NB4 (cell line): ENCODE measurements at regions not wholly inside any gene's neighbourhood (a gene's known extent, or its start where the extent isn't known, plus 50 kb on each side); places are given as distances from the start of the nearest gene placed in this dataset.

Source experiments
- DNase-seq: peaks from one replicate; pipeline ENCODE4 v3.0.0; 2010; ENCODE audit warnings: low read depth
- H3K4me3 ChIP-seq: one replicate; pipeline ENCODE4 v1.5.1; 2011; ENCODE audit warnings: mild to moderate bottlenecking, low read depth, low read length, moderate library complexity
- MYC ChIP-seq: IDR thresholded peaks from 2 replicates; pipeline ENCODE4 v1.6.1; 2011; ENCODE audit warnings: low read depth, low read length
- POLR2A ChIP-seq: IDR thresholded peaks from 2 replicates; pipeline ENCODE4 v1.6.1; 2011; ENCODE audit warnings: mild to moderate bottlenecking; ENCODE audit not compliant: insufficient read length; ENCODE audit errors: extremely low read depth
- TF ChIP-seq, protein P1 (sequence below): IDR thresholded peaks from 2 replicates; pipeline ENCODE4 v1.6.1; 2011; ENCODE audit warnings: low read depth, low read length
- TF ChIP-seq, protein P2 (sequence below): IDR thresholded peaks from one replicate; pipeline ENCODE4 v1.5.1; 2012; ENCODE audit warnings: low read depth, low read length

DNA sequence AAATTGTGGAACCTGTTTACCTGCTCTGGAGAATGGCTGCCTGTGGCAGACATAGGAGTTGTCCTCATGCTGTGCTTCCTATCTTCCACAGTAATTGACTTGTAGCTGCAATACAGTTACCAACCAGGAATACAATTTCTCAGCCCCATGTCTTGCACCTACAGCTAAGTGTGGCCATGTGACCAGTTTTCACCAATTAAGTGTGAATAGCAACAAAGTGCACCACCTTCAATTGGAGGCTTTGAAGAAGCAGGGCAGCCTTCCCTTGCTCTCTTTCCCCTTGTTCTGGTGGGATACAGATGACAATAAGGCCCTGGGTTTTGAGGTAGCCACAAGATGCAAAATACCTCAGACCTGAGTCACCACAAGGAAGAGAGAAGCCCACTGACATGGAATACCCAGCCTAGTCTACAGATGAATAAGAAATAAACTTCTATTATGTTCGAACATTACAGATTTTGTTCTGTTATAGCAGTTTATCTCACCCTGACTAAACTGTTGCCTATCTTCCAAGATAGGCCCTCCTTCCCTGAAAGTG is 70.2 kb upstream of the S1PR1 start:
- no peak for DNase-seq
- TF ChIP-seq, protein P1, sequence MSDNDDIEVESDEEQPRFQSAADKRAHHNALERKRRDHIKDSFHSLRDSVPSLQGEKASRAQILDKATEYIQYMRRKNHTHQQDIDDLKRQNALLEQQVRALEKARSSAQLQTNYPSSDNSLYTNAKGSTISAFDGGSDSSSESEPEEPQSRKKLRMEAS: no peak
- TF ChIP-seq MYC: no peak
- no peak for TF ChIP-seq POLR2A
- TF ChIP-seq, protein P2, sequence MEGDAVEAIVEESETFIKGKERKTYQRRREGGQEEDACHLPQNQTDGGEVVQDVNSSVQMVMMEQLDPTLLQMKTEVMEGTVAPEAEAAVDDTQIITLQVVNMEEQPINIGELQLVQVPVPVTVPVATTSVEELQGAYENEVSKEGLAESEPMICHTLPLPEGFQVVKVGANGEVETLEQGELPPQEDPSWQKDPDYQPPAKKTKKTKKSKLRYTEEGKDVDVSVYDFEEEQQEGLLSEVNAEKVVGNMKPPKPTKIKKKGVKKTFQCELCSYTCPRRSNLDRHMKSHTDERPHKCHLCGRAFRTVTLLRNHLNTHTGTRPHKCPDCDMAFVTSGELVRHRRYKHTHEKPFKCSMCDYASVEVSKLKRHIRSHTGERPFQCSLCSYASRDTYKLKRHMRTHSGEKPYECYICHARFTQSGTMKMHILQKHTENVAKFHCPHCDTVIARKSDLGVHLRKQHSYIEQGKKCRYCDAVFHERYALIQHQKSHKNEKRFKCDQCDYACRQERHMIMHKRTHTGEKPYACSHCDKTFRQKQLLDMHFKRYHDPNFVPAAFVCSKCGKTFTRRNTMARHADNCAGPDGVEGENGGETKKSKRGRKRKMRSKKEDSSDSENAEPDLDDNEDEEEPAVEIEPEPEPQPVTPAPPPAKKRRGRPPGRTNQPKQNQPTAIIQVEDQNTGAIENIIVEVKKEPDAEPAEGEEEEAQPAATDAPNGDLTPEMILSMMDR: no peak
- no peak overlapping the region for H3K4me3 ChIP-seq

DNA sequence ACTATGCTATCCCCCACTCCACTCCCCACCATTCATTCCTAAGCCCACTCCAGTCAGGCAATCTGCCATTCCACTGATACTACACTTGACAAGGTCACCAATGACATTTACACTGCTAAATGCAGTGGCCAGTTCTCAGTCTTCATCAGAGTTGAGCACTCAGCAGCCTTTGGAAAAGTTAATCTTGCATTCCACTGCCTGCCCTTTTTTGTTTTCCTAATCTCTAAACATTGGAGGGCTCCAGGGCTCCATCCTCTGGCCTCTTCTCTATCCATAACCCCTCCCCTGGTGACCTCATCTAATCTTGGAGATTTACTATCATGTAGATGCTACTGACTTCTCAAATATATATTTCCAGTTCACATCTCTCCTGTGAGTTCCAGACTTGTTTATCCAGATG is 70.9 kb upstream of the S1PR1 start:
- TF ChIP-seq, protein P2: no peak
- TF ChIP-seq POLR2A (no peak), MYC (no peak)
- TF ChIP-seq, protein P1: no peak
- H3K4me3 ChIP-seq: no peak overlapping the region
- no peak for DNase-seq

DNA sequence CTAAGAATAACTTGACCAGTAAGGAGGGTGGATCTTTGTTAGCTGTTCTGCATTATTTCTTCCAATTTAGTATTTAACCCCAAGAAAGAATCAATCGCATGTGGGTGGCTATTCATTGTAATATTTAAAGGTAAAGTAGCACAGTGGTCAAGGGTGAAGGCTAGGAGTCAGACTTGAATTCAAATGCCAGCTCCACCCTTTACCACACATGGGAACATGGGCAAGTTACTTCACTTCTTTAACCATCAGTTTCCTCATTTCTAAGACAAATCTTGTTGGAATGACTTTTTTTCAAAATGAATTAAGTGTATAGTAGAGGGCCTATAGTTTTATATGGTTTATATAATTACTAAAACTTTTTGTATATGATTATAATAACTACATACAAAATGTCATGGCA is 71.3 kb upstream of the S1PR1 start:
- H3K4me3 ChIP-seq: no peak overlapping the region
- no peak for TF ChIP-seq MYC
- TF ChIP-seq, protein P2: no peak
- no peak for TF ChIP-seq POLR2A
- TF ChIP-seq, protein P1: no peak
- DNase-seq: no peak

DNA sequence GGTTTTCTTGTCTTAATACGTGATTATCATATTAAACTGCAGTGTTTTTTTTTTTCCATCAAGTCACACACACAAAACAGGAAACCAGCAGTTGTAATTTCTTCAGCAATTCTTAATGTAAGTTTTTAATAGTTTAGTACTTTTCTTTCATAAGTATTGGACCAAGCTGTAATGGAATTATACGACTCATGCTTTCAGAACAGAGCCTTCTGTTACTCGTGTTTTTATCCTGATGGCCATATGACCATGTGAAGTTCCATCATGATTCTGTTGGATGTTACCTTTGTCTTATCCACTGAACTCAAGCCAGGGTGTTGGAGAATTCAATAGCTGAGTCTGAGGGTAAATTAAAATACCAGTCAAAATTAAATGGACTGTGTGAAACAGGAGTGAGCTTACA is 72.0 kb upstream of the S1PR1 start:
- DNase-seq: no peak
- no peak for TF ChIP-seq MYC
- no peak for TF ChIP-seq POLR2A
- TF ChIP-seq, protein P1: no peak
- TF ChIP-seq, protein P2: no peak
- no peak overlapping the region for H3K4me3 ChIP-seq

DNA sequence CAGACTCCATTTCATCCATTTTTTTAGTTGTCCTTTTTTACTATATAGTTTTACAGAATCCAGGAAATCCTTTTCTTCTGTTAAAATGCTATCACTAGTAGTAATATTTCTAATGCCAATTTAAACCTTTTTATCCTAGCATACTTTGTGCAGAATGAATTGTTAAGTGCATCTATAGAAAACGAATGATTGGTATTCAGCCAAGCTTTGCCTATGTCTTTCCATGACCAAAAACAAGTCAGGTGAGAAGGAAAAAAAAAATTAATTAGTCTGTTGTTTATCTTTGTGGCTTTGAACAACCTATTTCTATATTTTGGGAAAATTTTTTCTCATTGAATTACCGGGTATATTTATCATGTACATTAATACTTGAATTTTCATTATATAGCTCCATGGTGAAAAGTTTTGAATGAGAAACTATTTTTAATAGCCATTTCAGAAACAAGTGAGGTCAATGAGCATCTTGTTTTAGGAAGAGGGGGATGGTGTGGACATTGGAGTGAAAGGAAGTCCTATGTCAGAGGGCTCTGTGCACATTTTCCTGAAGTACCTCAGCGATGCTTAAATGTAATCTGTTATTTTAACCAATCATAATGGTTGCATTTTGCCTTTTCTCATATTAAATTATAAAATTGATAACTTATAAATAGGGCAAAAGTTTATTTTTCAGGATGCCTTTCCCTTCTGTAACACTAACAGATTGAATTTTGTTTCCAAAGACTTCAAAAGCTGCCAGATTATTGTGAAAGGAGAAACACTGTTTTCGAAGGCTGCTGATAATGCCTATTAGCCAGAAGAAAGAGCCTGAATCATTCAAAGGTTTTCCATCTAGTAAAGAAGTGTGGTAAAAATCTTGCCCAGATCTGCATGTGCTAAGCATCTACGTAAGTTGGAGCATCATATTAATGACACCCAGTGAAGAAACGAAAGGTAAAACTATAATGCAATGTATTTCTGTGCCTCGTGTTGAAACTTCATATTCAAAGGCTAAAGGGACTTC is 73.8 kb upstream of the S1PR1 start:
- no peak overlapping the region for H3K4me3 ChIP-seq
- TF ChIP-seq, protein P2: no peak
- TF ChIP-seq, protein P1: no peak
- TF ChIP-seq MYC: no peak
- DNase-seq: no peak
